ENCODE measurements at regions not wholly inside any gene's neighbourhood (a gene's known extent, or its start where the extent isn't known, plus 50 kb on each side); places are given as distances from the start of the nearest gene placed in this dataset.

GRCh38 chr3:70519913-70520659 is 207.6 kb upstream of the MDFIC2 start:
- ChIA-PET POLR2A (no interaction called here), CTCF (interaction anchor here (0.7 kb wide), 1 partner anchor 59 kb away, joined by 4 read pairs; no protein-coding TSS in a partner anchor)
- no peak for DNase-seq
- Mint-ChIP-seq H3K9me3 (no peaks in the 10 kb centered on the region), H3K27me3 (peaks cover 16% of the 10 kb centered on the region), H3K36me3 (no peaks in the 10 kb centered on the region), H3K4me1 (ENCODE audit: low read depth) (no peaks in the 10 kb centered on the region), H3K27ac (no peak overlapping the region), H3K4me3 (no peak overlapping the region)
- intact Hi-C loops (cut with micrococcal nuclease) = no loop called here

DNA sequence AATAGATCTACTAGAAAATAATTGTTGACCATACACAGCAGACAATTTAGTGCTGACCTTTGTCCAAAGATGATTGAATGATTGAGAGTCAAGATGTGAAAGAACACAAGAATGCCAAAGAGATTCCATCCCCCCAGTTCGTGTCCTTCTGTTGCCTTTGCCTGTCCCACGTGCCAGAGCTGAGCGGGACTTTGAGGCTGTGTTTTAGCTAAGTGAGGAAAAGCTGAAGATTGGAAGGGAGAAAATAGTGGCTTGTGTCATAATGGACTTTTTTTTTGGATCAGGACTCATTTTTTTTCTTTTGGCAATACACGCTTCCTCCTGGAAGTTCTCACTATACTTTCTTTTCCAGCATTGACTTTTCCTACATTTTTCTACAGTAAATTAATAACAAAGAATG is 206.6 kb upstream of the MDFIC2 start:
- DNase-seq = no peak
- peaks cover 16% of the 10 kb centered on the region for H3K27me3 Mint-ChIP-seq
- H3K27ac Mint-ChIP-seq = no peak overlapping the region
- intact Hi-C loops (cut with micrococcal nuclease) = no loop called here
- no peaks in the 10 kb centered on the region for H3K9me3 Mint-ChIP-seq
- no peaks in the 10 kb centered on the region for H3K36me3 Mint-ChIP-seq
- CTCF ChIA-PET = no interaction called here
- POLR2A ChIA-PET = no interaction called here
- H3K4me3 Mint-ChIP-seq = no peak overlapping the region
- H3K4me1 Mint-ChIP-seq (ENCODE audit: low read depth) = no peaks in the 10 kb centered on the region

DNA sequence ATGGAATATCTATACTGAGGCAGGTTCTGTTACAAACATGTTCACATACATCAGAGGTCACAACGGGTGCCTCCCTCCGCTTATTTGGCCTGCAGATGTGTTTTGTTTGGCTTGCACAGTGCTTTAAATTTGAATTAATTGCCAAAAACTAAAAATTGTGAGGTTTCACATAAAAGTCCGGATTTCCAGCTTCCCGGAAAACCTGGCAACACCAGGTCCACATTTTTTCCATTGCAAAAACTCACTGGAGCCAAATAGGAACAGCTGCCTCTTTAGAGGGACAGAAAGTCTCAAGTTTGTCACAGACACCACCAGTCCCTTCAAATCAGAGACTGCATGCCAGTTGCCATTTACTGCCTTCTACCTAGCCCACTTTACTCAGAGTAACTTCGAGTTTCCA is 205.9 kb upstream of the MDFIC2 start:
- intact Hi-C loops (cut with micrococcal nuclease) = no loop called here
- no peaks in the 10 kb centered on the region for H3K36me3 Mint-ChIP-seq
- no peaks in the 10 kb centered on the region for H3K4me1 Mint-ChIP-seq (ENCODE audit: low read depth)
- no peak for DNase-seq
- no peak overlapping the region for H3K4me3 Mint-ChIP-seq
- ChIA-PET POLR2A (no interaction called here), CTCF (no interaction called here)
- H3K27ac Mint-ChIP-seq = no peak overlapping the region
- peaks cover 20% of the 10 kb centered on the region for H3K27me3 Mint-ChIP-seq
- H3K9me3 Mint-ChIP-seq = no peaks in the 10 kb centered on the region

GRCh38 chr3:70517124-70517890 is 204.9 kb upstream of the MDFIC2 start:
- Mint-ChIP-seq H3K27ac (no peak overlapping the region), H3K4me3 (no peak overlapping the region), H3K27me3 (peaks cover 20% of the 10 kb centered on the region), H3K36me3 (no peaks in the 10 kb centered on the region), H3K4me1 (ENCODE audit: low read depth) (no peaks in the 10 kb centered on the region), H3K9me3 (no peaks in the 10 kb centered on the region)
- POLR2A ChIA-PET = no interaction called here
- CTCF ChIA-PET = no interaction called here
- DNase-seq = no peak
- intact Hi-C loops (cut with micrococcal nuclease) = no loop called here

GRCh38 chr3:70516076-70516475 is 203.6 kb upstream of the MDFIC2 start:
- peaks cover 20% of the 10 kb centered on the region for H3K27me3 Mint-ChIP-seq
- no peak for DNase-seq
- intact Hi-C loops (cut with micrococcal nuclease) = no loop called here
- no peaks in the 10 kb centered on the region for H3K9me3 Mint-ChIP-seq
- ChIA-PET CTCF (no interaction called here), POLR2A (no interaction called here)
- no peak overlapping the region for H3K27ac Mint-ChIP-seq
- no peak overlapping the region for H3K4me3 Mint-ChIP-seq
- H3K36me3 Mint-ChIP-seq = no peaks in the 10 kb centered on the region
- no peaks in the 10 kb centered on the region for H3K4me1 Mint-ChIP-seq (ENCODE audit: low read depth)

DNA sequence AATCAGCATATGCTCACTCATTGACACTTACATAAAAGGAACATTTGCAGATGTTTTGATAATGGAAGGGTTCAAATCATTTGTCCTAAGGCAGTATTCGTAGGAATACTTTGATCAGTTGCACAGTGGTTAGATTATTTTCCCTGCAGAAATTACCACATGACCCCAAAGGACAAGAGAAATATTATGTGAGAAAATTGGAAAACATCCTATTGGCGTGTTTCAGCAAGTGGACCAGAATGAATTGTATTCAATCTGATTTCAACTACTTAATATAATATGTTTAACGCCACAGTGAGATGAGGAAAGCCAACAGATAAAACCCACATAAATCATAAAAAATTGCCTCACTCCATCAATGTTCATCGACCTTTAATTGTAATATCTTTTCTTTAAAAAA is 195.0 kb upstream of the MDFIC2 start:
- H3K36me3 Mint-ChIP-seq = no peaks in the 10 kb centered on the region
- POLR2A ChIA-PET = no interaction called here

DNA sequence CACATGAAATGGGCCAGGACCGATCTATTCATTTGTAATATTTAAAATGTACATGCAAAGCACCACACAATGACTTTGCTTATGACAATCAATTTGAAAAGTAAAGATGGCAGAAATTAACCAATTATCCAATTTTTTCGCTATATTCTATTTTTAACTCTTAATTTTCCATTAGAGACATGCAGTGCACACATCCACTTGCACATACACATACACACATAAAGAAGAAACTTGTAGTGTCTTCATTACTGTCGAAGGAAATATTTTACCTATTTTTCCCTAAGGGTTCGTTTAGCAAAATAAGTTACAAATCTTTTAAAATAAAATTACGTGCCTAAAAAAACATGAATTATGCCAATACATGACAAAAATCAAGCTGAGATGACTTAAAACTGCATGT is 194.3 kb upstream of the MDFIC2 start:
- POLR2A ChIA-PET = no interaction called here
- intact Hi-C loops (cut with micrococcal nuclease) = no loop called here
- Mint-ChIP-seq H3K27ac (no peak overlapping the region), H3K4me3 (no peak overlapping the region), H3K9me3 (no peaks in the 10 kb centered on the region), H3K4me1 (ENCODE audit: low read depth) (no peaks in the 10 kb centered on the region), H3K27me3 (peaks cover 9% of the 10 kb centered on the region), H3K36me3 (no peaks in the 10 kb centered on the region)
- CTCF ChIA-PET = no interaction called here
- DNase-seq = no peak

More for the DNA sequence above, 195.0 kb upstream of the MDFIC2 start:
- CTCF ChIA-PET = no interaction called here
- peaks cover 9% of the 10 kb centered on the region for H3K27me3 Mint-ChIP-seq
- no peaks in the 10 kb centered on the region for H3K9me3 Mint-ChIP-seq
- no peak overlapping the region for H3K27ac Mint-ChIP-seq
- no peaks in the 10 kb centered on the region for H3K4me1 Mint-ChIP-seq (ENCODE audit: low read depth)
- intact Hi-C loops (cut with micrococcal nuclease) = no loop called here
- no peak overlapping the region for H3K4me3 Mint-ChIP-seq
- no peak for DNase-seq

DNA sequence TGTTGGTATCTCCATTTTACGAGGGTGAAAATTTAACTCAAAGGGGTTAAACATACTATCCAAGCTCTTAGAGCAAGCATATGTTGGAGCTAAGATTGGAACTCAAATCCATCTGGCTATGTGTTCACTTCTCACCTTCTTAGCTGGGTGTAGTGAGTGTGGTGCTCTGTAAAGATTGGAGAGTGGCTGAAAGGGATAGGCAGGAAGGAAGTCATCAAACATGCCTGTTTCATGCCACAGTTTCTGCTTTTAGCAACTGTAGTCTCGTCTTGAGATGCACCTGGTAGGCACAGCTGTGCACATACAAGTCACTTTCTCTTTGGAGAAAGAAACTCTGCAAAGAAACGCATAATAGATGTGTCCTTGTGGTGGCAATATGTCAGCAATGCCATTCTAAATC is 189.1 kb upstream of the MDFIC2 start:
- no peak for DNase-seq
- H3K4me1 Mint-ChIP-seq (ENCODE audit: low read depth) = no peaks in the 10 kb centered on the region
- POLR2A ChIA-PET = no interaction called here

GRCh38 chr3:70488816-70489215 is 176.4 kb upstream of the MDFIC2 start:
- DNase-seq = no peak
- ChIA-PET CTCF (no interaction called here), POLR2A (no interaction called here)
- no peak overlapping the region for H3K27ac Mint-ChIP-seq
- no peaks in the 10 kb centered on the region for H3K4me1 Mint-ChIP-seq (ENCODE audit: low read depth)
- no peaks in the 10 kb centered on the region for H3K9me3 Mint-ChIP-seq
- no peaks in the 10 kb centered on the region for H3K36me3 Mint-ChIP-seq
- peaks cover 8% of the 10 kb centered on the region for H3K27me3 Mint-ChIP-seq
- H3K4me3 Mint-ChIP-seq = no peak overlapping the region
- intact Hi-C loops (cut with micrococcal nuclease) = no loop called here

More for the DNA sequence above, 189.1 kb upstream of the MDFIC2 start:
- intact Hi-C loops (cut with micrococcal nuclease) = no loop called here
- Mint-ChIP-seq H3K36me3 (no peaks in the 10 kb centered on the region), H3K27me3 (peaks cover 8% of the 10 kb centered on the region), H3K4me3 (no peak overlapping the region), H3K9me3 (peaks cover 2% of the 10 kb centered on the region), H3K27ac (no peak overlapping the region)
- CTCF ChIA-PET = no interaction called here

DNA sequence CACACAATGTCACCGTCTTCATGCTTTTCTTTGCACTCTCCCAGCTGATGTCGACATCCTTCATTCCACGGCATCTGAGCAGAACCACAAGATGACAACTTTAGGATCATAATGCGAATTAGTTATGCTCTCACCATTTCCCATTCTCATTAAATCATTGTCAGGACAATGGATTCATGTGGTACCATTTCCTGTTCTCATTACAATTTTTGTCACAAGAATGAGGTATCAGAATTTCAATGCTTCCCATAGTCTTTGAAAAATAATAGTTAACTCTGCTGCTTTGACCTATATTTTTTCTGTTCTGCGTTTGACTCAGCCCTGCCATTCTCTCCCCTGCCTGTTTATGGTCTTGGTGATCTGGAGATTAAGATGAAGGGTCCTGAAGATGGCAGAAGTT is 175.7 kb upstream of the MDFIC2 start:
- no peaks in the 10 kb centered on the region for H3K4me1 Mint-ChIP-seq (ENCODE audit: low read depth)
- POLR2A ChIA-PET = no interaction called here
- H3K27me3 Mint-ChIP-seq = peaks cover 8% of the 10 kb centered on the region
- H3K9me3 Mint-ChIP-seq = no peaks in the 10 kb centered on the region
- H3K27ac Mint-ChIP-seq = no peak overlapping the region
- no peaks in the 10 kb centered on the region for H3K36me3 Mint-ChIP-seq
- intact Hi-C loops (cut with micrococcal nuclease) = no loop called here
- no peak for DNase-seq
- H3K4me3 Mint-ChIP-seq = no peak overlapping the region
- CTCF ChIA-PET = no interaction called here

GRCh38 chr3:70486414-70487017 is 174.1 kb upstream of the MDFIC2 start:
- ChIA-PET CTCF (no interaction called here), POLR2A (no interaction called here)
- H3K9me3 Mint-ChIP-seq = no peaks in the 10 kb centered on the region
- H3K36me3 Mint-ChIP-seq = no peaks in the 10 kb centered on the region
- no peak for DNase-seq
- H3K4me1 Mint-ChIP-seq (ENCODE audit: low read depth) = no peaks in the 10 kb centered on the region
- H3K27me3 Mint-ChIP-seq = peaks cover 8% of the 10 kb centered on the region
- no peak overlapping the region for H3K4me3 Mint-ChIP-seq
- intact Hi-C loops (cut with micrococcal nuclease) = no loop called here
- no peak overlapping the region for H3K27ac Mint-ChIP-seq

DNA sequence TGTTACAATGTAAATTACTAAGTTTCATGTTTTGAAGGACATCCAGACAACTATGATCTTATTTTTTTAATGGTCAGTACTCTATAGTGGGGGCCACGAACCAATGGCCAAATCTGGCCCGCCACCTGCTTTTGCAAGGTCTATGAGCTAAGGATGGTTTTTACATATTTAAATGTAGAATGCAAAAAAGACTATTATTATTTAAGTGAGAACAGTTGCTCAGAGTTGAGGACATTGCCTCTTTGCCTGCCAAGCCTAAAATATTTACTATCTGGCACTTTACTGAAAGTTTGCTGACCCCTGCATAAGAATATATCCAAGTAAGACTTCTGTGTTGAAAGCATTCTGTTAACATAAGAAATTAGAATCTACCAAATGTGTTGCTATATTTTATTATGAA is 163.7 kb upstream of the MDFIC2 start:
- ChIA-PET POLR2A (no interaction called here), CTCF (no interaction called here)
- Mint-ChIP-seq H3K27me3 (peaks cover 2% of the 10 kb centered on the region), H3K4me1 (ENCODE audit: low read depth) (no peaks in the 10 kb centered on the region), H3K36me3 (no peaks in the 10 kb centered on the region), H3K27ac (no peak overlapping the region), H3K4me3 (no peak overlapping the region), H3K9me3 (peaks cover 4% of the 10 kb centered on the region)
- intact Hi-C loops (cut with micrococcal nuclease) = no loop called here
- DNase-seq = no peak

All from activated CD4-positive, alpha-beta memory T cell treated with anti-CD3 and anti-CD28 coated beads for 36 hours (primary cell).